GM18505 (cell line): ENCODE measurements at regions not wholly inside any gene's neighbourhood (a gene's known extent, or its start where the extent isn't known, plus 50 kb on each side); places are given as distances from the start of the nearest gene placed in this dataset.

Source experiments
- ATAC-seq: cut with Tn5 transposase; IDR thresholded peaks from one replicate; pipeline ENCODE4 v1.9.1; 2021; ENCODE audit not compliant: unreplicated experiment
- POLR2A ChIP-seq: IDR thresholded peaks from 4 replicates; pipeline ENCODE4 v1.6.1; 2011; ENCODE audit warnings: borderline replicate concordance; ENCODE audit not compliant: insufficient read depth, insufficient read length; ENCODE audit errors: extremely low read depth

- no peak for ATAC-seq
- no peak for TF ChIP-seq POLR2A
Observed at GRCh38 chr9:118364266-118365106, 660.3 kb downstream of the TLR4 start.

DNA sequence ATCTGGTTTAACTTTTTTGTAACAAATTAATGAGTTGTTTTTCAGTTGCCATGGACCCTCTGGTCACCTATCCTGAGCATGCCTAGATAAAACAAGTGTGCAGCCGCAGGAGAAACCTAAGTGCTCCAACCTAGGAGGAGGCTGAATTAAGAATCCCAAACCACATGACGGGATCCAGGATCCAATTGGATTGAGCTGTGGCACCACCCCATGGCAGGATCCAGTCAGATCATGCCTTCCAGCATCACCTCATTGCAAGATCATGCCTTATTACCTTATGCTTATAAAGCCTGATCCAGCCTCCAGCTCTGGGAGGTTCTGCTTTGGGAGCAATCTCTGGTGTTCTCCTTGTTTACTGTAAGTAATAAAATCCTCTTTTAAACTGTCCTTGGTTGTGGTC is 662.0 kb downstream of the TLR4 start:
- TF ChIP-seq POLR2A: no peak
- no peak for ATAC-seq

GRCh38 chr9:118367383-118367782 is 663.2 kb downstream of the TLR4 start:
- no peak for ATAC-seq
- no peak for TF ChIP-seq POLR2A

GRCh38 chr9:118384531-118385100 is 680.4 kb downstream of the TLR4 start:
- ATAC-seq: no peak
- TF ChIP-seq POLR2A: no peak

- no peak for TF ChIP-seq POLR2A
- ATAC-seq: peak; percentile 58
Observed at GRCh38 chr9:118395415-118395814, 691.2 kb downstream of the TLR4 start.

GRCh38 chr9:118401546-118401945 is 697.3 kb downstream of the TLR4 start:
- TF ChIP-seq POLR2A: no peak
- ATAC-seq: no peak

DNA sequence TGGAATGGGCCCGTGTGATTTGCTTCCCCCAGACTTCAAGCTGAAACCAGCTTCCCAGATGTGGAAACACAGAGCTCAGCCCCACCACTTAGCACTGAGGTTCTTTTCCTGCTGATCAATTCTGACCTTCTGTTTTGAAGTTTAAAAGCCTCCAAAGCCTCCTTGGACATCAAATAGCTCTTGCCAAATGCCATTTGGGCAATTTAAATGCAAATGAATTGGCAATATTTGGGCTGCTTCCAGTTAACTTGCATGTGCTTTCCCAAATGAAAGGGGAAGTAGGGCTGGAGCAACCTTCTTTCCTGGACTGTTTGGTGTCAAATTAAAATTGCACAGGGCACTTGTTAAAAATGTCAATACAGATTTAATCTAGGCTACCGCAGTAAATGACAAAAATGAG is 710.5 kb downstream of the TLR4 start:
- TF ChIP-seq POLR2A: no peak
- ATAC-seq: no peak

- no peak for ATAC-seq
- TF ChIP-seq POLR2A: no peak
Observed at GRCh38 chr9:118418887-118419565, 714.8 kb downstream of the TLR4 start.

DNA sequence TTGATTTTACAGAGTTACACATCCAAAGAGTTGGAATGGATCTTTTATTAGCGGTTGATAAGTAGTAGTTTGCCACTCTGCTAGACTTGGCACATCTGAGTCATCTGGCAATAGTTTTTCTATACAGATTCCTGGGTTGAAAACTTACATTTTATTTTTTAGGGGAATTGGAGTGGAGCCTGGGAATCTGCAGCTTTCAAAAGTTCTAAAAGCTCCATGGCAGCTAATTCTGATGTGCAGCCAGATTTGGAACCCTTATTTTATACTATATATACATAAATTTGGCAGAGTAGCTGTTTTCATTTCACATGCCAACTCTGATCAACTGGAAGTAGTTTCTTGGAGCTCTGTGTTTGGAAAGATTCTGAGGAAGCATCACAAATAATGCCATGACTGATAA is 715.5 kb downstream of the TLR4 start:
- no peak for TF ChIP-seq POLR2A
- ATAC-seq: no peak

DNA sequence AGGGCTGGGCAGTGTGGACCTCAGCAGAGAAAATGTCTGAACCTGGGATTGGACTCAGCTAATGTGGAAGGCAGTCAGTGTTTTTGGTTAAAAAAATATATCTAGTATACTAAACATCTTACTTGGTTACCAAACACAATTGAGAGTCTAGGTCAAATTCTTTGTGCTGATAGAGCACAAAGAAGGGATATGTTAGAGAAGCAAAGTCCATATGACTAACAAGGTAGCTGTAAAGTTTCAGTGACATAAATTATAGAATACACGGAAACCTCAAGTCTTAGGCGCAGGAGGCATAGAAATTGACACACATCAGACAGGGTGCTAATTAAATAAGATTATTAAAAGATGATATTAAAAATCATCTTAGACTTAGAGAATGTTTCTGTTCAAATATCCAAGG is 718.3 kb downstream of the TLR4 start:
- TF ChIP-seq POLR2A: no peak
- no peak for ATAC-seq

GRCh38 chr9:118423021-118423420 is 718.8 kb downstream of the TLR4 start:
- ATAC-seq: no peak
- TF ChIP-seq POLR2A: no peak

- no peak for ATAC-seq
- no peak for TF ChIP-seq POLR2A
Observed at GRCh38 chr9:118423721-118424120, 719.5 kb downstream of the TLR4 start.

- TF ChIP-seq POLR2A: no peak
- no peak for ATAC-seq
Observed at GRCh38 chr9:118426772-118427171, 722.6 kb downstream of the TLR4 start.

DNA sequence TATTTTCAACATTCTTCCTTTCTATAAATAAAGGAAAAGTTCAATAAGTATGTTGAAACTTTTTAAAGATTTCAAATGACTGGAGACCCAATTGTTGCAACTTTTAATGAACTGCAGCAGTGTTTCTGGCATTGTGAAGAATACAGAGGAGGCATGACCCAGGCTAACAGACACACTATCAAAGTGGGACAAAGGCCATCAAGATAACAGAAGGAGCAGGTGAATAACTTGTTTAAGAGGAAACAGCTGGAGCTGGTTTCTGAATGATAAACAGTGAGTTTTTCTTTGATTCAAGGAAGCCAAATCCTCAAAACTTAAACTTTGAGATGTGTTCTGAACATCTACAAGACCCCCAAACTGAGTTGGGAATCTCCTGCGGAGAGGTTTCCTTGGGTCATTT is 734.6 kb downstream of the TLR4 start:
- no peak for TF ChIP-seq POLR2A
- no peak for ATAC-seq
